Osteoblast (primary cell): ENCODE measurements at regions not wholly inside any gene's neighbourhood (a gene's known extent, or its start where the extent isn't known, plus 50 kb on each side); places are given as distances from the start of the nearest gene placed in this dataset.

Source experiments
- DNase-seq: peaks from one replicate; pipeline ENCODE4 v3.0.0; 2011; ENCODE audit warnings: low spot score, mixed read lengths; ENCODE audit not compliant: insufficient read length; ENCODE audit errors: missing footprints
- H2AFZ ChIP-seq: 2 replicates; pipeline ENCODE4 v1.6.0; 2011; ENCODE audit warnings: mild to moderate bottlenecking, low read length
- H3K27ac ChIP-seq: 2 replicates; pipeline ENCODE4 v1.5.1; 2011; ENCODE audit warnings: mild to moderate bottlenecking, low read depth, low read length, moderate library complexity
- H3K27me3 ChIP-seq: 2 replicates; pipeline ENCODE4 v1.6.0; 2012; ENCODE audit warnings: mild to moderate bottlenecking, control low read depth, inconsistent platforms, low read length, moderate library complexity; ENCODE audit not compliant: insufficient read depth
- H3K36me3 ChIP-seq: 2 replicates; pipeline ENCODE4 v1.5.1; 2011; ENCODE audit warnings: mild to moderate bottlenecking, low read length, control low read depth, moderate library complexity; ENCODE audit not compliant: insufficient read depth
- H3K4me1 ChIP-seq: 2 replicates; pipeline ENCODE4 v1.5.1; 2011; ENCODE audit warnings: mild to moderate bottlenecking, low read length, control low read depth, moderate library complexity; ENCODE audit not compliant: insufficient read depth
- H3K4me2 ChIP-seq: 2 replicates; pipeline ENCODE4 v1.6.0; 2011; ENCODE audit warnings: mild to moderate bottlenecking, low read length; ENCODE audit not compliant: insufficient read depth
- H3K4me3 ChIP-seq: fragments of 200-600 bp; sonication (generic); 3 replicates; pipeline ENCODE4 v1.5.1; 2012; ENCODE audit warnings: mild to moderate bottlenecking, low read length, inconsistent platforms; ENCODE audit not compliant: insufficient read depth
- H3K79me2 ChIP-seq: 2 replicates; pipeline ENCODE4 v1.6.0; 2012; ENCODE audit warnings: mild to moderate bottlenecking, low read length, control low read depth, inconsistent platforms; ENCODE audit not compliant: insufficient read depth
- H3K9me3 ChIP-seq: 2 replicates; pipeline ENCODE4 v1.5.1; 2011; ENCODE audit warnings: low read depth, low read length, control low read depth
- H4K20me1 ChIP-seq: 2 replicates; pipeline ENCODE4 v1.6.0; 2012; ENCODE audit warnings: mild to moderate bottlenecking, low read length, control low read depth; ENCODE audit not compliant: insufficient read depth
- CTCF ChIP-seq: IDR thresholded peaks from 2 replicates; pipeline ENCODE4 v1.5.1; 2011; ENCODE audit warnings: mild to moderate bottlenecking, low read depth, low read length, moderate library complexity; ENCODE audit errors: extremely low read depth

- Histone ChIP-seq H3K4me2 (no peak overlapping the region), H3K9me3 (peaks cover 5% of the 10 kb centered on the region), H3K4me1 (peaks cover 6% of the 10 kb centered on the region), H4K20me1 (no peaks in the 10 kb centered on the region), H3K27ac (no peak overlapping the region), H3K36me3 (no peaks in the 10 kb centered on the region), H3K4me3 (no peak overlapping the region), H3K79me2 (no peaks in the 10 kb centered on the region), H3K27me3 (peaks cover 11% of the 10 kb centered on the region), H2AFZ (no peak overlapping the region)
- no peak for TF ChIP-seq CTCF
- DNase-seq = peak; percentile 58
These were observed 92.3 kb upstream of the TLE3 start for GRCh38 chr15:70189826-70190695.

GRCh38 chr15:70188286-70188685, 90.6 kb upstream of the TLE3 start:
- H3K4me1 ChIP-seq = peaks cover 5% of the 10 kb centered on the region
- H3K27ac ChIP-seq = no peak overlapping the region
- TF ChIP-seq CTCF = no peak
- no peaks in the 10 kb centered on the region for H3K36me3 ChIP-seq
- H2AFZ ChIP-seq = no peak overlapping the region
- H3K4me2 ChIP-seq = no peak overlapping the region
- no peaks in the 10 kb centered on the region for H4K20me1 ChIP-seq
- DNase-seq = peak; percentile 54
- peaks cover 8% of the 10 kb centered on the region for H3K27me3 ChIP-seq
- no peaks in the 10 kb centered on the region for H3K79me2 ChIP-seq
- no peak overlapping the region for H3K4me3 ChIP-seq
- H3K9me3 ChIP-seq = peaks cover 5% of the 10 kb centered on the region

DNA sequence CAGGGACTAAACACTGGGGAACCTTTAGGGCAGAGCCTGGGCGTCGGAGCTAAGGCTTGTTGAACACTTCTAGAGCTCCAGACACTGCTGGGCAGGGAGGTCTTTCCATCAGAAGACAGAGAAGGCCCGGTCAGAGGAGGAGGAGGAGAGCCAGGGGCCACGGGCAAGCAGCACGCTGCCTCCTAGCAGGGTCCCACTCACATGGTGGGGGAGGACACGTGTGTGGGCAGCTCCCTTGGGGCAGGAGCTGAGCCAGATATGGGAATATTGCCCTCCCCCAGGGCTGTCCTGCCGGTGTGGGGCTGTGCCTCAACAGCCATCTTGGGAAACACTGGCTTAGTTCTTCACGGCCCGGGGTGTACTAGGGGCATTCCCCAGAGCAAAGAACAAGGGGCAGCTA, 89.6 kb upstream of the TLE3 start:
- no peaks in the 10 kb centered on the region for H3K36me3 ChIP-seq
- H3K4me2 ChIP-seq = no peak overlapping the region
- H3K27me3 ChIP-seq = peaks cover 6% of the 10 kb centered on the region
- no peak overlapping the region for H2AFZ ChIP-seq
- H3K4me1 ChIP-seq = peaks cover 5% of the 10 kb centered on the region
- no peak for DNase-seq
- TF ChIP-seq CTCF = no peak
- H3K4me3 ChIP-seq = no peak overlapping the region
- peaks cover 5% of the 10 kb centered on the region for H3K9me3 ChIP-seq
- H3K79me2 ChIP-seq = no peaks in the 10 kb centered on the region
- no peaks in the 10 kb centered on the region for H4K20me1 ChIP-seq
- H3K27ac ChIP-seq = no peak overlapping the region

DNA sequence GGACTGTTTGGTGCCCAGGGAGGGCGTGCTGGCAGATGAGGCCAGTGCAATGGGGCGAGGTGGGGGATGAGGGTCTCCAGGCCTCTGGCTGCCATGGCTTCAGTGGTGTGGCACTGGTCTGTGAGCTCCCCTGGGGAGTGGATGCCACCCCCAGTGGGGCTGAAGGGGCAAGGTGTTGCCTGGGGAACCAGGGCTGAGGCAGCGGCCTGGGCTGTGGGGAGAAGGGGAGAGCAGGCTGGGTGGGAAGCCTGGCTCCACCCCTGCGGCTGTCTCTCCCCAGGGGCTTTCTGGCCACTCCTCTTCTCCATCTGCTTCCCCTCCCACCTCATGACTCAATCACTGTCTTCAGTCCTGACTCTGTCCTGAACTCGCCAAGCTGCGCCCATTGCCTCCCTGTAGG, 88.4 kb upstream of the TLE3 start:
- peak; percentile 39 for DNase-seq
- no peak overlapping the region for H2AFZ ChIP-seq
- no peak overlapping the region for H3K4me3 ChIP-seq
- no peak overlapping the region for H3K27ac ChIP-seq
- H3K4me2 ChIP-seq = no peak overlapping the region
- H3K27me3 ChIP-seq = no peaks in the 10 kb centered on the region
- H3K4me1 ChIP-seq = peaks cover 5% of the 10 kb centered on the region
- no peak for TF ChIP-seq CTCF
- no peaks in the 10 kb centered on the region for H4K20me1 ChIP-seq
- no peaks in the 10 kb centered on the region for H3K9me3 ChIP-seq
- no peaks in the 10 kb centered on the region for H3K79me2 ChIP-seq
- no peaks in the 10 kb centered on the region for H3K36me3 ChIP-seq
